LNCaP clone FGC (cell line): ENCODE measurements at regions not wholly inside any gene's neighbourhood (a gene's known extent, or its start where the extent isn't known, plus 50 kb on each side); places are given as distances from the start of the nearest gene placed in this dataset.

Experiments
- DNase-seq: peaks from one replicate; pipeline ENCODE4 v3.0.0-alpha.2; 2011; ENCODE audit warnings: low read depth
- H3K4me3 ChIP-seq: 2 replicates; pipeline ENCODE4 v1.5.1; 2011; ENCODE audit warnings: mild to moderate bottlenecking, low read depth, low read length, control low read depth
- CTCF ChIP-seq: IDR thresholded peaks from 2 replicates; pipeline ENCODE4 v1.5.1; 2012; ENCODE audit warnings: mild to moderate bottlenecking; ENCODE audit not compliant: control insufficient read depth, insufficient read depth; ENCODE audit errors: extremely low read depth

GRCh38 chr15:62934236-62934971 lies 108.1 kb upstream of the TPM1 start:
- no peak for TF ChIP-seq CTCF
- DNase-seq: no peak
- no peak overlapping the region for H3K4me3 ChIP-seq

- TF ChIP-seq CTCF: no peak
- DNase-seq: peak; percentile 26
- H3K4me3 ChIP-seq: no peak overlapping the region
Measured at GRCh38 chr15:62935300-62936081, 107.1 kb upstream of the TPM1 start.

- no peak for TF ChIP-seq CTCF
- no peak for DNase-seq
- no peak overlapping the region for H3K4me3 ChIP-seq
Measured at GRCh38 chr15:62938825-62939224, 103.7 kb upstream of the TPM1 start.

- no peak for DNase-seq
- H3K4me3 ChIP-seq: no peak overlapping the region
- no peak for TF ChIP-seq CTCF
Measured at GRCh38 chr15:62940093-62940754, 102.3 kb upstream of the TPM1 start.

GRCh38 chr15:62940755-62941361 lies 101.7 kb upstream of the TPM1 start:
- no peak overlapping the region for H3K4me3 ChIP-seq
- TF ChIP-seq CTCF: no peak
- DNase-seq: no peak

GRCh38 chr15:62941699-62942098 lies 100.8 kb upstream of the TPM1 start:
- no peak for DNase-seq
- no peak overlapping the region for H3K4me3 ChIP-seq
- TF ChIP-seq CTCF: no peak
